DMS153 treated with DMSO at 0.1 percent for 48 hours (cell line): ENCODE measurements at regions not wholly inside any gene's neighbourhood (a gene's known extent, or its start where the extent isn't known, plus 50 kb on each side); places are given as distances from the start of the nearest gene placed in this dataset.
"Not testable (repeated sequence)": the region's sequence is repeated elsewhere in the genome, so short reads cannot be mapped to it uniquely, and the experiment has no call there.

Experiments used
- DNase-seq: peaks from one replicate; lab custom pipeline; 2025; ENCODE audit not compliant: unreplicated experiment; lab: John Stamatoyannopoulos, UW

DNA sequence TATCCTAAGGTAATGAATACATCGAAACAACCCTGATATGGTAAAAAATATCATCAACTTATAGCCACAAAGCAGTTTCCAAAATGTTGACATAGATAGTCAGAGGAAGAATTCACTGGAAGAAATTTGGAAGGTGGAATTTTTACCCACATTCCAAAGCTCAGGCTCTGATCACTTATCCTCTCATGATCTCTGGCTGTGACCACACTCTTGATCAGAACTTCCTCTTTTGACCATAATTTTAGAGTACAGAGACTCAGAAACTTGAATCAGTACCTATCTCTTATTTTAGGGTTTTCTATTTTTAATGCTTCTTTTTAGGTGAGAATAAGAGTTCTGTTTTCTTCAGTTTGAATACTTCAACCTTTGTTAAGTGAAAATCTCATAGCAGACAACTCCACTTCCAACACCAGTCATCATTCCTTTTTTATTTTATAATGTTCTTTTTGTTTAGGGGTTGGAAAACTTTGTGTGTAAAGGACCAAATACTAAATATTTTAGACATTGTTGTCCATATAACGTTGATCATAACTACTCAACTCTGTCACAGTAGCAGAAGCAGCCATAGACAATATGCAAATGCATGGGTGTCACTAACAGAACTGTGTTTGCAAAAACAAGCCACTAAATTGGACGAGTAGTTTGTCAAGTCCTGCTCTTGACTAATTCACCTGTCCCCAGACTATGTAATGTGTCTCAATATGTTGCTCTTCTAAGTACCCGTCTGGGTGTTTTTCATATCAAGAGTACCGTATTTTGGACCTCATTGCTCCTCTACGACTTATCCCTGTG is 891.6 kb upstream of the CRIM1 start:
- DNase-seq: no peak

DNA sequence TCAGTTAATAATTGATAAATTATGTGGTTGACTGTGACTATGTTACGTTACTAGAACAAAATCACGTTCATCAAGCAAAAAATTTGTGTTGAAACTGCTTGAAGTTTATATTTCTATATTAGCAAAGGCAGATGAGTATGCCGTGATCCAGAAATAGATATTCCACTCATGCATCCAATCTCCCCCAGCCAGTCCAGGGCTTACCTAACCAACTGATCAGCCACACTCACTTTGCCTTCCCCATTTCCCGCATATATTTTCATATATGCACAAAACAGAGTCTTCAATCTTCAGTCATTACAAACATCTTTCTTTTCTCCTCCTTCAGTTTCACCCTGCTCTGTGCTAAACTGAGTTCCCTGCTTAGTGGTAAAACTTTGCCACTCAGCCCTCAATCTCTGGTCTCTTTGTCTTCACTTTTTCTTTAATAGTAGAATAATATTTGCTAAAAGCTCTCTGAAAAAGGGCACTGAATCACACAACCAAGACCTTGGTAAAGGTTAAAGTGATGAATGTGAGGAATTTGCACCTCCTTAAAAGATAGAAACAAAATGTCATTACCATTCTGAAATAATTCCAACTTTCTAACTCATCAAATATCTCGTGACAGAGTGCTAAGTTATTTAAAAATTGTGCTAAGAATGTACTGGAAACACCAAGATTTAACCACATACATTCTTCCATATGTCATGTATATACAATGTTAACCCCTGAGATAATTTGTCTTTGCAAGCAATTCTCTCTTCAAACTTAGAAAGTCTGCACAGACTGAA is 893.2 kb upstream of the CRIM1 start:
- DNase-seq: no peak

DNA sequence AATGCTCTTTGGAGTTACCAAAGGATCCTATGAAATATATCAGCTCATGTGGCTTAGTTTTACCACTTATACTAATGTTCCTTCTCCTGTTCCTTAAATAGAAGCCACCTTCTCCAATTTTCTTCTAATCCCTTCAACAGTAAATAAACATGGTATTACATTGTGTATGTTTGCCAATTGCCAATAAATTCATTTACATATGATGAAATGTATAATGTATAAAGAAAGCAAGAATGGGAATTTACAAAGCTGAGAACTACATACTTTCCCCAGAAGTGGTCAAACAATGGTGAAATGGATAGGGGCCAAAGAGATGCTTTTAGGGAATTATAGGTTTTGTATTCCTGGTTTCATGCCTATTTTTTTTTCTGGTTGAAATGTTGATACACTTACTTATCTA is 894.2 kb upstream of the CRIM1 start:
- no peak for DNase-seq

DNA sequence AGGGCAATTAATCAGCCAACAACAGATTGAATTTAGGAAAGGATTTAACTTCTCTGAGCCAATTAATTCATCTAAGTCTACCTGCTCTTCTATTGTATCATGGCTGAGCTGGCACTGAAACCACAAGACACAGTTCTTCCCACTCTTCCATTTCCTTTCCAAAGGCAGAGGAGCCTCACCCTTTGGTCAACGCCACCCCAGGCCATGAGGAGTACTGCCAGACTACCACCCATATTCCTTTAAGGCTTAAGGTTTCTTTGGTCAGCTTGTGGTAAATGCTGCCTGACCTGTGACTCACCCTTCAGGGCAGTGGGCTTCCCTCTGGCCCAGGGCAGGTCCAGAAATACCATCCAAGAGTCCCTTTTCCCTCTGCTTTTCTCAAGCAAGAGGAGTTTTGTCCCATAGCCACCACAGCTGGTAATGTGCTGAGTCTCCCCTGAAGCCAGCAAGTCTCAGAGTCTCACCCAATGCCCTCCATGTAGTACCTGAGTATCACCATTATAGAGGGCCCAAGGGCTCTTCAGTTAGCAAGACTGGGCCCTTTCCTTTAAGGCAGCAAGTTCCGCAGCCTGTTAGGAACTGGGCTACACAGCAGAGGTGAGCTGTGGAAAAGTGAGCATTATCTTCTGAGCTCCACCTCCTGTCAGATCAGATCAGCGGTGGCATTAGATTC is 900.5 kb upstream of the CRIM1 start:
- no peak for DNase-seq

DNA sequence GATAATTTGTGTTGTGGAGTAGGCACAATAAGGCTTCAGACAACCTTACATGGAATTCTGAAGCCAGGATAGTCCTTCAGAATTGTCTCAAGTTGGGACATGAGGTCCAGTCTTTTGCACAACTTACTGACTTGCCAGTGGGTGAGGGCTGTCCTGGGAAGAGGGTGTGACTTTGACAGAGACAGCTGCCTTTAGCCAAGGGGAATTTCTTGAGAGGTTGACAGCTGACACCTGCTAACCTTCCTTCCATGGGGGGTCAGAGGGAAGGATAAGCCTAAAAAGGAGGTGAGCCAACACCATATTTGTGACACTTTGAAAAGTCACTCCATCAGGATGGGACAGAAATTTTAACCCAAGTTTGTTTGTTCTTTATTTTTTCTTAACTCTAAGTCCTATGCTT is 907.8 kb upstream of the CRIM1 start:
- no peak for DNase-seq

DNA sequence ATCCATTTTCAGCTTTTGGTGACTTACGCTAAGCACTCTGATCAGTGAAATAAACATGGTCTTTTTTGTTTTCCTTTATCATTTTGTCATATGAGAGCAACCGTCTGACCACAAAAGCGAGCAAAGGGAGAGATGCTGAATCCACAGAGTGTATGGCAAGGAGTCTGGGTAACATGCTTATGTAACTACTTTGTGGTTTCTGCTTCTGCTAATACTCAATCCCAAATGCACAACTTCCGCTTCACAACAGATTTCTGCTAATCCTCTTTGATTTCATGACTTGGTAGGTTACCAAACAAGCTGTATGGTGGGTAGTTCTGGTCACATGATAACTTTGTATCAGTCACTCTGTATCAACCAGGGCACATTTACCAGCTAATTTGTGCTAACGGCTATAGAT is 908.4 kb upstream of the CRIM1 start:
- DNase-seq: no peak

DNA sequence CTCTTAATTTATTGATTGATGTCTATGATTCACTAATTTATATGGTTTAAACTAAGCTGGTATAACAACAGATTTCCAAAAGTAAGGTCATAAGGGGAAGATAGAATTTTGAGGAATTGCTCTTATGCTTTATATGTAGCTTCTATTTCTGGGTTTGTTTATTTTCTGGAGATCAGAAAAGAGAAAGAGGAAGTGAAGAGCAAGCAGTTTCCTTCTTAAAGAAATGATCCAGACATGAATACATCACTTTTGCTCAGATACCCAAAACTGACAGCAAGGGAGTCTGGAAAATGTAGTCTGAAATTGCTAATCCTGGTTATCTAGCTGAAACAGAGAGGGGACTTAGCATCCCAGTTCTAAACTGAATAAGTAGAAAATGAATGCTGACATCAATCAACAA is 912.5 kb upstream of the CRIM1 start:
- no peak for DNase-seq

DNA sequence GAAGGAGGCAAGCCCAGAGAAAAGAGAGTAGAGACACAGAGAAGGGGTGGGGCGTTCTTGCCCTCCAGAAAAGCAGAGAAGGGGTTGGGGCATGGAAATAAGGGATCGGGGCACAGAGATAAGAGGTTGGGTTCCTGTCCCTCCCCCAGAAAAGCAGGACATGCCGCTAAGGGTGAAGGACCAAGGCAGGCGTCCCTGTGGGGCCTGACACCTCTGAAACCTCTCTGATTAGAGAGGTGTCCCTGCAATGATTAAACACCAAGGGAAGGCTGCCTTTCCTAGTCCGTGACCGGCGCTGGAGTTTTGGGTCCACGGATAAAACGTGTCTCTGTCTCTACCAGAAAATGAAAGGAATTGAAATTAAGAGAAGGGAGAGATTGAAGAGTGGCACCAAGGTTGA is 914.0 kb upstream of the CRIM1 start:
- DNase-seq: not testable (repeated sequence)

DNA sequence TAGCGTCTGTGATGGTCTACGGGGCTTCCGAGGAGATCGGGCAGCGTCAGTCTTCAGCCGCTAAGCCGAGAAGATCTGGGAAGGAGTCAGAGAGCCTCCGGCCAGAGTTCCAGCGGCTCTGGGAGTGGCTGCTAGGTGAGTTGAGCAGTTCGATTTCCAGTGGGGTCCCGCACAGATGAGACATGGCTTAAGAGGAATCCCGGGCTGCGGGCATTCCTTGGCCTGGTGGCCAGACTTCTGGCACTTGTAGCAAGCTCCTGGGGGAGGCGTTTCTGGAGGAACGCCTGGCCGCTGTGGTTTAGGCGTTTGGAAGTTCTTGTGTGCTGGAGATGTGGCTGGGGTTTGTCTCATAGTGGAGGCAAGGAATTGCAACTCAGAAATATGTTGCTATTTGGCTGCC is 915.3 kb upstream of the CRIM1 start:
- not testable (repeated sequence) for DNase-seq

DNA sequence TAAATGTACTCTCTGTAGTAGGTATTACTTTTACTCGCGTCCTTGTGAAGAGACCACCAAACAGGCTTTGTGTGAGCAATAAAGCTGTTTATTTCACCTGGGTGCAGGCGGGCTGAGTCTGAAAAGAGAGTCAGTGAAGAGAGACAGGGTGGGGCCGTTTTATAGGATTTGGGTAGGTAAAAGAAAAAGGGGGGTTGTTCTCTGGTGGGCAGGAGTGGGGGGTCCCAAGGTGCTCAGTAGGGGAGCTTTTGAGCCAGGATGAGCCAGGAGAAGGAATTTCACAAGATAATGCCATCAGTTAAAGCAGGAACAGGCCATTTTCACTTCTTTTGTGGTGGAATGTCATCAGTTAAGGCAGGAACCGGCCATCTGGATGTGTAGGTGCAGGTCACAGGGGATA is 918.7 kb upstream of the CRIM1 start:
- DNase-seq: not testable (repeated sequence)

DNA sequence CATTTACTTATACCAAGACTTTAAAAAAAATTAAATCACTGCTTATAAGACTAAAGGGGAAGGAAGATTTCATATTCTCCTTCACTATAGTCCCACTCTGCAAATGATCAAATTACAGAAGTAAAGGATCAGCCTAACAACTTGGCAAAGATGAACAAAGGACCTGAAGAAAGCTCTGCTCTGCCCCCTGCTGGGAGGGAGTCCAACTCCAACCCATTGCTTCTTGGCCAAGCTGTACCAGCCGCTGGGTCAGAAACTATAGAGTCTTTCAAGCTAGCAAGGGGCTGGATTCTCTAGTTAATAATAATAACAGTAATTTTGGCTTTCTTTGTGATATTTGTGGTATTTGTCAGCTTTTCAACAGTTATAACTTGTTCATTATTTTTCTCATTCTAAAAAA is 927.0 kb upstream of the CRIM1 start:
- DNase-seq: no peak

DNA sequence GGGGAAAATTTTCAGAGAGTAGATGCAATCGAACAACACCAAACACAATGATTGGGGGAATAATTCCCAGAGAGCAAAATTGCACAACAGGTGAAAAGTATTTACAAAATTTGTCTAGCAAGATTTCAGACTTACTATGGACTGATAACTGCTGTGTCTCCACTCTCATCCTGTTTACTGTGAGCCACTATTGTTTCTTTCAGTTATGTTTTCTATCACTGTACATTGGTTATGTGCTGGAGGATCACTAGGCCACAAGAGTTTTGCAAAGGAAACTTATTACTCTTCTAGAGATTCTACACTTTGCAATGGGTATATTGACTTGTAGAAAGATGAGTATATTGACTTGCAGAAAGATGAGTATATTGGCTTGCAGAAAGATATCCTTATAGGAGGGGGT is 934.1 kb upstream of the CRIM1 start:
- no peak for DNase-seq

DNA sequence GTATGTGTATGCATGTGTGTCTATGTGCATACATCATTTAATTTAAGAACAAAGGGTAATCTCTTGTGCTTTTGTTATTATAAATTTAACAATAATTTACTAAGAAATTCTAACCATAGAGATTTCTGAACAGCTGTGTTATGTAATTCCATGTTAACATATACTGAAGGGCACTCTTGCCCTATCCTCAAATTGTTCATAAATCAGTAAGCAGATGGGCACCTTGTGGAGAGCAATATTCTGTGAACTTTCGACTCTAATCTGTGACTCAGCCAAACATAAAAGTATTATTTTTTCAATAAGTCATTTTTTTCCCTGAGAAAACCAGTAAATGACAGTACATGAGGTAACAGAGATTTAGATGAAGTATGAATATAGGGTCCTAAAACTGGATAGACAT is 938.3 kb upstream of the CRIM1 start:
- DNase-seq: no peak

DNA sequence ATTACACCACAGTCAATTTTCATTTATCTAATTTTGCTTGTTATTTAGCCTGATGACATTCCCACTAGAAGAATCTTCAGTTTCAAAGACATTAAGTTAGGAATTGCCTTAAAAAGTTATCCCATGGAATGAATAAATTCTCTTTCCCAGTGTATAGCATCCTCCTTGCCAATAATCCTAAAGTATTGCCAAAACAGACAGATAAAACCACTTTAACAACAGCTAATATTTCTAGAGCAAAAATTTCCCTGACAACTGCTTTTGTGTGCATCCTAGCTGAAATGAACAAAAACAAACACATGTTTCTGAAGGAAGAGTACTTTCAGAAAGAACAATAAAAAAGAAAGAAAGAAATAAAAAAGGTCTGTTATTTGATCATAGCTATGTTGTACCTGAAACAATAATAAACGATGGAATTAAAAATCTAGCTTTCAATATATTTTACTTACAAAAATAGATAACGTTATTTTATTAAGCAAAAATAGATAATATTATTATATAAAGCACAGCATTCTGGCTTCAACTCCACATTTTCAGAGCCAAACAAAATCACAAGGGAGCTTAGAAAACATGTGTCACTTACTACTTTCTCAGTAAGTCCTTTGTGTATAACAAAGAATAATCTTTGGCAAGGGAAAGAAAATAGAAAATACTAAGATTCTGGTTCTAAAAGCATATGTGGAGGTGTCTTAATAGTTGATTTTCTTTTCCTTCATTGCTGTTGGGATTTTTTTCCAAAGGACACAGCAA is 939.0 kb upstream of the CRIM1 start:
- no peak for DNase-seq

DNA sequence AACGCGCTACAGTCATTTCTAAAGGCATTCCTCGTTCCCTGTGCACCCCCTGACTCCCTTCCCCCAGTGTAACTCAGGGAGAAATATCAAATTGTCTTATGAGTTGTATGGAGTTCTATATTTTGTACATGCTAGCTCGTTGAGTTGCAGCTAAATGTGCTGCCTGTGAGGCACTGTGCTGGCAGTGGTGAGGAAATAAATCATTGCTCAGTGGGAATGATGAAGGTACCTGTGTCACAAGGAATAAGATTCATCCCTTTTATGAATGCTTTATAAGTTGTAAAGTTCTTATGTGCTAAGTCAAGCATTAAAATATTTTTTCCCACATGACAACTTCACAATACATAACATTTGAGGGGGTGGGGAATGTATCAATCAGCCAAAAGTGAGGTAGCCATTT is 939.6 kb upstream of the CRIM1 start:
- no peak for DNase-seq

DNA sequence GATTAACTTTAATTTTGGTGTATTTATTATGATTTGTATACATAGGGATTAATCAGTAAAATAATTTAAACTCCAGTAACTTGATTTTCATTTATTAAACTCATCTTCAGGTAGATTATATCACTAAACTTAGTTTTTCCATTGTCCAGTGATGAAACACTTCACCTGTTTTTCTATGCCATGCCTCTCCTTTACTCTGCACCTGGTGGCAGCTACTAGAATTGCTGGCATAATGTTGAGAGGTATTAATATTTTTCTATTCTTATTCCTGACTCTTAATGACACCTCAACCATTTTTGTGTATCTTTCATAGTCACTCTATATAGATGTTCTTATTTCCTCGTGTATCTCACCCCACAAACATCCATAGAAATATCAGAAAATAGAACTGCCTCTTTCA is 940.3 kb upstream of the CRIM1 start:
- no peak for DNase-seq

DNA sequence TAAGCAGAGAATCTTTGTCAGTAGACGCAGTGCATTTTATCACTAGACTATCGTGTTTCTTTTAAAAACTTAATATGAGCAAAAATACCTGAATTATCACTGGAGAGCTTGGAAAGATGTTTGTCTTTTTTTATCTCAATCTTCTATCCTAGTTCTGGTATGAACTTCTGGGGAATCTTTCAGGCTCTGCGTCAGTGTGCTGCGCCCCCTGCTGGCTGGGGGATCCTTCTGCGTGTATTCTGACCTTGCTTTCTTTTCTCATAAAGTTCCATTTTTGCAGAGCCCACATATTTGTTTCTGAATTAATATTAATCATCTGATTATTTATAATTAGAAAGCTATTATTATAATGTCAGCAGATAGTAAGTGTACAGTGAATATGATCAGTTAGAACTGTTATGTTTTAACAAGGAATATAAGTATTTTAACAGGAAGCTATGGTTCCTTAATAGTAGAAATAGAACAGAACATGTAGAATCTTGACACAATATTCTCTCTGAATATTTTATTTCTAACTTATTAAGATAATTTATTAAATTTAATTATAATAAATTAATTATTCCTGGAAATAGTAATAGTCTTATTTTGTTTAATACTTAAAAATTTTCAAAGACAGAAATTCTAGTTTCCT is 945.0 kb upstream of the CRIM1 start:
- DNase-seq: peak; percentile 39

DNA sequence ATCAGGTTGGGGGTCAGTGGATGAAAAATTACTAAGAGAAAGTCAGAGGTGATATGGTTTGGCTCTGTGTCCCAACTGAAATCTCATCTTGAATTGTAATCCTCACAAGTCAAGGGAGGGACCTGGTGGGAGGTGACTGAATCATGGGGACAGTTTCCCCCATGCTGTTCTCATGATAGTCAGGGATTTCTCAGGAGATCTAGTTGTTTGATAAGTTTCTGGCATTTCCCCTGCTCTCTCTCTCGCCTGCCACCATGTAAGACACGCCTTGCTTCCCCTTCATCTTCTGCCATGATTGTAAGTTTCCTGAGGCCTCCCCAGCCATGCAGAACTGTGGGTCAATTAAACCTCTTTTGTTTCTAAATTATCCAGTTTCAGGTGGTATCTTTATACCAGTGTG is 945.8 kb upstream of the CRIM1 start:
- no peak for DNase-seq

DNA sequence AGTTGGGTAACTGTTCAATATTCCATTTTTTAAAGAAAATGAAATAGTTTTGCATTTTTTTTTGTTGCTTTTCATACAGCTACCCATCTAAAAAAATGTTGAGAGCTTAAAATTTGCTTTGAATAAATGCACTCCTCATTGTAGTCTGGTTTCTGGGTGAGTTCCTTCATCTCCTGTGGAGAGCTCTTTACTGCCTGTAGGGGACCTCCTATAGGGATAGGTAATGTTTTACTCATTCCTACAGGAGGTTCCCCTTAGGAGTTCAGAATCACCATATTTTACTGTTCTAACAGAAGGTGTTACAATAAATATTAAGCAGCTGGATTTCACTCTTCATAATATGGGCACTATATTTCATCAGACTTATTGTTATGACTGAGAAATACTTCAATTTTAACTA is 947.3 kb upstream of the CRIM1 start:
- no peak for DNase-seq

DNA sequence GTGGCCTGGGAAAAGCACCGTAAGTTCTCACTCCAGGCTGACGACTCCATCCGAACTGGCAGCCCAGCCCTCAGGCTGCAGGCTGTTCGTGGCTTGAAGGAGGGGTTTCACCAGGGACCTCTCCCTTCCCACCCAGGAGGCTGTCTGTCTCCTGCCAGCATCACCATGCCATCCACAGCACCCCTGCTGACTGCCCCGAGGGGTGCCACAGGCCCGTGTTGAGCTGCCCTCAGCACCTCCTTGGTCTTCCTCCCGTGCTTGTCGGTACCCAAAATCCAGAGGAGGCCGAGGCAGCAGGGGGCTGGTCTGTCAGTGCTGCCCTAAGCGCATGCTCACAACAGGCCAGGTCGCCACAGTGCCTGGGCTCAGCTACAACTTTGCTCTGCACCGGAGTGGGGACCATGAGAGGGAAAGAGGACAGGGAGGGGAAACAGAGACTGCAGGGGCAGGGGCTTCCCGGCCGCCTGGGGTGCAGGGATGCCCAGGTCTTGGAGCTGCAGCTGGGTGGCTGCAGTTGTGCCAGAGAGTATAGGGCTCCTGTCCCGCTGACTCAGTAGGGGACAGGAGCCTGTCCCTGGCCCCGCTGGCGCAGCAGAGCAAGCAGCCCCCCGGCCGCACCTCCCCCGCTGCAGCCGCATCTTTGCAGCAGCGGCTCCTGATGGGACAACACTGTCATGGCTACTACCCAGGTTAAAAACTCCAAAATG is 963.7 kb upstream of the CRIM1 start:
- DNase-seq: no peak
